ENCODE measurements at regions not wholly inside any gene's neighbourhood (a gene's known extent, or its start where the extent isn't known, plus 50 kb on each side); places are given as distances from the start of the nearest gene placed in this dataset.
"Not testable (repeated sequence)": the region's sequence is repeated elsewhere in the genome, so short reads cannot be mapped to it uniquely, and the experiment has no call there.

GRCh38 chr2:14778015-14778414, 145.5 kb downstream of the LRATD1 start:
- DNase-seq, result no peak
- no peak overlapping the region for H3K4me3 Mint-ChIP-seq
- no peak for ATAC-seq

GRCh38 chr2:14779252-14779651, 146.7 kb downstream of the LRATD1 start:
- Mint-ChIP-seq H3K27me3 (no peaks in the 10 kb centered on the region), H3K9me3 (peaks cover 0 to 19% of the 10 kb centered on the region in 2 donors), H3K4me1 (no peaks in the 10 kb centered on the region), H3K4me3 (no peak overlapping the region), H3K27ac (no peak overlapping the region)
- DNase-seq, result no peak
- ATAC-seq, result no peak

More at GRCh38 chr2:14778015-14778414, 145.5 kb downstream of the LRATD1 start:
- Mint-ChIP-seq H3K27ac (no peak overlapping the region), H3K27me3 (no peaks in the 10 kb centered on the region), H3K9me3 (peaks cover 0 to 19% of the 10 kb centered on the region in 2 donors), H3K4me1 (no peaks in the 10 kb centered on the region)

GRCh38 chr2:14781142-14781541, 148.6 kb downstream of the LRATD1 start:
- Mint-ChIP-seq H3K4me1 (no peaks in the 10 kb centered on the region), H3K4me3 (no peak overlapping the region), H3K27me3 (no peaks in the 10 kb centered on the region), H3K9me3 (peaks cover 3 to 19% of the 10 kb centered on the region in 2 donors), H3K27ac (no peak overlapping the region)
- ATAC-seq, result no peak
- no peak for DNase-seq

GRCh38 chr2:14788814-14789213, 156.3 kb downstream of the LRATD1 start:
- not testable (repeated sequence) for H3K4me1 Mint-ChIP-seq, H3K4me3 Mint-ChIP-seq, H3K27ac Mint-ChIP-seq, H3K27me3 Mint-ChIP-seq, DNase-seq, ATAC-seq
- H3K9me3 Mint-ChIP-seq, result peaks cover 0 to 30% of the 10 kb centered on the region in 2 donors

- Mint-ChIP-seq H3K4me1 (no peaks in the 10 kb centered on the region), H3K4me3 (no peak overlapping the region), H3K9me3 (peaks cover 0 to 30% of the 10 kb centered on the region in 2 donors), H3K27me3 (no peaks in the 10 kb centered on the region), H3K27ac (no peak overlapping the region)
- DNase-seq, result no peak
- ATAC-seq, result no peak
Observed at GRCh38 chr2:14790041-14790640, 157.6 kb downstream of the LRATD1 start.

- ATAC-seq, result no peak
- no peaks in the 10 kb centered on the region for H3K27me3 Mint-ChIP-seq
- H3K4me3 Mint-ChIP-seq, result no peak overlapping the region
- H3K4me1 Mint-ChIP-seq, result no peaks in the 10 kb centered on the region
- H3K27ac Mint-ChIP-seq, result no peak overlapping the region
- DNase-seq, result no peak
- peaks cover 7 to 24% of the 10 kb centered on the region in 2 donors for H3K9me3 Mint-ChIP-seq
Observed at GRCh38 chr2:14803994-14804393, 171.5 kb downstream of the LRATD1 start.

GRCh38 chr2:14804902-14805301, 172.4 kb downstream of the LRATD1 start:
- DNase-seq (no peak), ATAC-seq (no peak)
- no peak overlapping the region for H3K27ac Mint-ChIP-seq
- no peaks in the 10 kb centered on the region for H3K27me3 Mint-ChIP-seq
- H3K4me1 Mint-ChIP-seq, result no peaks in the 10 kb centered on the region
- peaks cover 8 to 28% of the 10 kb centered on the region in 2 donors for H3K9me3 Mint-ChIP-seq
- H3K4me3 Mint-ChIP-seq, result no peak overlapping the region

- DNase-seq (no peak), ATAC-seq (no peak)
- Mint-ChIP-seq H3K27me3 (no peaks in the 10 kb centered on the region), H3K9me3 (peaks cover 16 to 21% of the 10 kb centered on the region in 2 donors), H3K27ac (no peak overlapping the region), H3K4me1 (no peaks in the 10 kb centered on the region), H3K4me3 (no peak overlapping the region)
Observed at GRCh38 chr2:14806613-14807012, 174.1 kb downstream of the LRATD1 start.

GRCh38 chr2:14815201-14815600, 182.7 kb downstream of the LRATD1 start:
- DNase-seq (no peak), ATAC-seq (no peak)
- no peaks in the 10 kb centered on the region for H3K27me3 Mint-ChIP-seq
- H3K27ac Mint-ChIP-seq, result no peak overlapping the region
- peaks cover 16 to 23% of the 10 kb centered on the region in 2 donors for H3K9me3 Mint-ChIP-seq
- H3K4me1 Mint-ChIP-seq, result no peaks in the 10 kb centered on the region
- no peak overlapping the region for H3K4me3 Mint-ChIP-seq

- H3K27me3 Mint-ChIP-seq, result no peaks in the 10 kb centered on the region
- DNase-seq, result no peak
- H3K4me1 Mint-ChIP-seq, result no peaks in the 10 kb centered on the region
- no peak for ATAC-seq
- H3K4me3 Mint-ChIP-seq, result no peak overlapping the region
- H3K27ac Mint-ChIP-seq, result no peak overlapping the region
- H3K9me3 Mint-ChIP-seq, result peaks cover 14 to 22% of the 10 kb centered on the region in 2 donors
Observed at GRCh38 chr2:14816069-14817060, 183.8 kb downstream of the LRATD1 start.

GRCh38 chr2:14817848-14818247, 185.3 kb downstream of the LRATD1 start:
- Mint-ChIP-seq H3K27me3 (no peaks in the 10 kb centered on the region), H3K4me3 (no peak overlapping the region), H3K9me3 (peaks cover 12 to 16% of the 10 kb centered on the region in 2 donors), H3K4me1 (no peaks in the 10 kb centered on the region), H3K27ac (no peak overlapping the region)
- no peak for ATAC-seq
- DNase-seq, result no peak

GRCh38 chr2:14826518-14826917, 194.0 kb downstream of the LRATD1 start:
- no peaks in the 10 kb centered on the region for H3K27me3 Mint-ChIP-seq
- H3K4me3 Mint-ChIP-seq, result no peak overlapping the region
- DNase-seq (no peak), ATAC-seq (no peak)
- no peak overlapping the region for H3K27ac Mint-ChIP-seq
- H3K4me1 Mint-ChIP-seq, result no peaks in the 10 kb centered on the region
- peaks cover 1 to 12% of the 10 kb centered on the region in 2 donors for H3K9me3 Mint-ChIP-seq

- DNase-seq, result no peak
- peaks cover 0 to 8% of the 10 kb centered on the region in 2 donors for H3K9me3 Mint-ChIP-seq
- ATAC-seq, result no peak
- H3K4me1 Mint-ChIP-seq, result no peaks in the 10 kb centered on the region
- no peaks in the 10 kb centered on the region for H3K27me3 Mint-ChIP-seq
- H3K4me3 Mint-ChIP-seq, result no peak overlapping the region
- no peak overlapping the region for H3K27ac Mint-ChIP-seq
Observed at GRCh38 chr2:14827226-14828023, 194.9 kb downstream of the LRATD1 start.

GRCh38 chr2:14828223-14828622, 195.7 kb downstream of the LRATD1 start:
- no peak for DNase-seq
- H3K9me3 Mint-ChIP-seq, result peaks cover 0 to 6% of the 10 kb centered on the region in 2 donors
- no peak for ATAC-seq
- H3K27me3 Mint-ChIP-seq, result no peaks in the 10 kb centered on the region
- H3K27ac Mint-ChIP-seq, result peak overlapping the region in 1 of 2 donors; percentile 22
- no peaks in the 10 kb centered on the region for H3K4me1 Mint-ChIP-seq
- no peak overlapping the region for H3K4me3 Mint-ChIP-seq

- DNase-seq, result no peak
- H3K4me3 Mint-ChIP-seq, result no peak overlapping the region
- peaks cover 0 to 6% of the 10 kb centered on the region in 2 donors for H3K9me3 Mint-ChIP-seq
- ATAC-seq, result no peak
- H3K27ac Mint-ChIP-seq, result no peak overlapping the region
- no peaks in the 10 kb centered on the region for H3K4me1 Mint-ChIP-seq
- H3K27me3 Mint-ChIP-seq, result no peaks in the 10 kb centered on the region
Observed at GRCh38 chr2:14828968-14829367, 196.5 kb downstream of the LRATD1 start.
